ENCODE measurements at regions not wholly inside any gene's neighbourhood (a gene's known extent, or its start where the extent isn't known, plus 50 kb on each side); places are given as distances from the start of the nearest gene placed in this dataset.

DNA sequence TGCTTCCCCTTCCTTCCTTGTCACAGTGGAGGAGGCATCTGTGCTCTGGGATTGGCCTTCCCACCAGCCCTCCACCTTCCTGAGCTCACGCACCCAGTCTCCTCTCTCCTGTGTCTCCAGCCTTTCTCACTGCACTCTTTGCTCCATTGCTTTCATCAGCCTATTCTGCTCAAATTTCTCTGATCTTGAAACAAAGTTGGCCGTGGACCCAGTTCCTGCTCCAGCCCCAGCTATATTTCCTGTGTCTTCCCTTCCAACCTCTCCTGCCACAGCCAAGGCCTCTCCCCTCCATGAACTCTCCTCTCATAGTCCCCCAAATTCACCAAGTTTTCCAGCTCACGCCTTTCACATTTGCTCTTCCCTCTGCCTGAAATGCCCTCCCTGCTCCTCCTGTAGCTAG is 226.6 kb upstream of the AGAP1 start:
- no peak for DNase-seq

DNA sequence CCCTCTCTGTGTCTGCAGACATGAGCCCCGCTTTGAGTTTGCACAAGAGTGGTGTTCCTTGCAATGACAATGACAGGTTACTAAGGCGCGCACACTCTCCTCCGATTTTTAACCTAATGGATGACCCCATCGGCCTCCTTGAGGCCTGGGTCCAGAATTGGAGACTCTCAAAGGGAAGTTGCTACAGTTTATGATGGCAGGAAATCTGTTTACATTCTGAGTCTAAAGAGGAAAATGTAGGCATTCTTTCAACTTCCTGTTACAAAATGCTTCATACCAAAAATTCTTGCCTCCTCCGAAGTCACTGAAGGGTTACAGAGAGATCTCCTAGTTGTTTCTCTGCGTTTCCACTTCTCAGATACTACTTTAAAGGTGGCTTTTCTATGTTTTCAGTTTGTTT is 225.3 kb upstream of the AGAP1 start:
- DNase-seq: no peak

DNA sequence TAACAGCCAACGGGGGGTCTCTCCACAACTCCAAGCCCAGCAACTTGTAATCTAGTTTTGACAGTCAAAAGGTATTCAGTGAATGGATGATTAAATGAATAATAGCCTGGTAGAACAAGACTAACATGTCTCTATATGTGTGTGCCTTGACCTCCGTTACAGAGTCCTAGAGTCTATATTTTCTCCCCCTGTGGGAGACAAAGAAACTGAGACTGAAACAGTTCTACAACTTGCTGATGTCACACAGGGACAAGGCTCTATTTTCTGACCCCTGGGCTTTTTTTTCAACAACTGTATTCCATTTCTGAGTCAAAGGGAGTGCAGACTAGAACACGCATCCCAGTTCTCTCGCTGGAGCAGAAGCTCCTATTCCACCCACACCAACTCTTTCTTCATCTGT is 223.6 kb upstream of the AGAP1 start:
- no peak for DNase-seq

DNA sequence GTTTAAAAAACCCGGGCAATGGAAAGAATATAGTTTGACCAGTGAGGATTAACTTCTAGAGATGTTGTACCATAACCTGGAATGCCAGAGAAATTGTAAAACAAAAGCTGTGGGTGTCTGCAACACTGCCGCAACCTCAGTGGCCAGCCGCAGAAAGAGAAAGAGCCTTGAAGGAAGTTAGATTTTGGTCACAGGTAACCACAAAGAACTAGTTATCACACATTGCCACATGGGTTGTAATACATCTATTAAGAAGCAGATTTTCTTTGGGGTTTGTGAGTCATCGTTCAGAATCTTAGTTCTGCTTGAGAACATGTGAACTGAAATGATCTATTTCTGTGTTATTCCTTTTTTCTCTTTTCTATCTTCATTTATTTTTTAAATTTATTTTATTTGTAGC is 222.9 kb upstream of the AGAP1 start:
- DNase-seq: no peak

DNA sequence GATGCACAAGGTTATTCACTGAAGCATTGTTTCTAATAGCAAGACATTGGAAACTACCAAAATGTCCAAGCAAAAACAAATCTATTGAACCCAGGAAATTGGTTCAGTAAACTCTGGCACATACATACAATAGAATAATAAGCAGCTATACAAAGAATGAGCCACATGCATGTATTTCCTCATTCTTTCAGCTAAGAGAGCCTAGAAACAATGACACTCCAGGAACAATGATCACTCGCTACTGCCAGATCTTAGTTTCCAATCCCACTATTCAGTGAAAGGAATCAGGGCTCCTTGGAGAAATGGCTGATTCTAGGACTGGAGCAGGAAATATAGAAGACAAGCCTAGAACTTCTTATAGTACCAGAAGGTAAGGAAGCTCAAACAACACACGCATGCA is 221.9 kb upstream of the AGAP1 start:
- no peak for DNase-seq

DNA sequence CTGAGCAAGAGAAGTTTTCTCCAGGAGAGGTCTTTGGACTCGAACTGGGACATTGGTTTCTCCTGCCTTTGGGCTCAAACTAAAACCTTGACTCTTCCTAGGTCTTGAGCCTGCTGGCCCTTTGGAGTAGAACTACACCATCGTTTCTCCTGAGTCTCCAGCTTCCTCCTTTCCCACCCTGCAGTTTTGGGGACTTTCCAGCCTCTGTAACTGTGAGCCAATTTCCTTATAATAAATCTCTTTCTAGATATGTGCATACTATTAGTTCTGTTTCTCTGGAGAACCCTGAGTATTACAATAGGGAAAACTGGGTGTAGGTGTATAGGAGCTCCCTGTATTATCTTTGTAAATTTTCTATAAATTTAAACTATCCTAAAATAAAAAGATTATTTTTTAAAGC is 219.8 kb upstream of the AGAP1 start:
- no peak for DNase-seq

DNA sequence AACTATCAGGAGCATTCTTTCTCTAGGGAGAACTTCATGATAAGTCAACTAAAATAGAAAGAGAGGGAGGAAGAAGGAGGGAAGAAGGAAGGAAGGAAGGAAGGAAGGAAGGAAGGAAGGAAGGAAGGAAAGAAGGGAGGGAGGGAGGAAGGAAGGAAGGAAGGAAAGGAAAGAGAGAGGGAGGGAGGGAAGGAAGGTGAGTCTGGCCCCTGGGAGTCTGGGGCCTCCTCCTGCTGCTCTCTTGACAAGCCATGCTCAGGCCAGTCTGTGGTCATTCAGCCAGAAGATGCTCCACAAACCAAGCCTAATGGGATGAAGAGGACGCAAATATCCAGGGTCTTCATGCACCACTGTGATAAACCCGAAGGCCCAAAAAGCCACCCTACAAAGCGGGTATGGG is 216.4 kb upstream of the AGAP1 start:
- no peak for DNase-seq

DNA sequence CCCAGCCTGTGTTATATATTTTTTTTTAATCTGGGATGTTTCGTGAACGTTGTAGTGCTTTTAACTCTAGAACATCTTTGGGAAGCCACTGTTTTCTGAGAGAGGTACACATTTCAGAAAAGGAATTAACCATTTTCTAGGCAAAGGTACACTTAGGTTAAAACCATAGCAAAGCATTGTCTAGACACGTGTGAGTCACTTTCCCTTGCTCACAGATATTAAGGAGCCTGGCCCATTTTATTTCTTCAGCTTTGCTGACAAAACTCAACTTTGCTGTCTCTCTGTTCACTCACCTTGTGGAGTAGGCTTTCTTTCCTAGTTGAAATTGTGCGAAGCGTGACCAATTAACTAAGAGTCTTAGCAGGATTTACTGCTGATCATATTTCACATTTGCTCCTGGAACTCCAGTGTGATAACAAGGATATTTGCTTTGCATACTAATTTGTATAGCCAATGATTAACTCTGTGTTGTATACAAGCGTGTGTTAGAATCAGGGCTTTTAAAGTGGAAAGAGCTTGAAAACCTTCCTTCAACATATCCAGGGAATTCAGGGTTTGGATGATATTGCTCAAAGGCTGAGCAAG is 215.0 kb upstream of the AGAP1 start:
- no peak for DNase-seq

DNA sequence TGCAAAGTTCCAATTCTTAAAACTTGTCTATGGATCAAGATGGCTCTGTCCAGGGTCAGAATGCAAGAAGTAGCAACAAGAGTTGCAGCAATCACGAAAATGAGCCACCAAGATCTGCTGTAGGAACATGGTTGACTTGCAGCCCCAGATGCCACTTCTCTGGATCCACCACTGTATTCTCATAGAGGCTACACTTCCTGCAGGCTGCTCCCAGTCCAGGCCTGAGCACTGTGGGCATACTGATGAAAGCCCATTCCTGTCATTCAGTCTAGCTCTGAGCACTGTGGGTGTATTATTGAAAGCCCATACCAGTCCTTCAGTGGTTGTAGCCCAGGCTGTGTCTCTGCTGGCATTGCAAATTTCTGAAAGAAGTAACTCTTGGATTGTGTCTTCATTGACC is 213.9 kb upstream of the AGAP1 start:
- no peak for DNase-seq

DNA sequence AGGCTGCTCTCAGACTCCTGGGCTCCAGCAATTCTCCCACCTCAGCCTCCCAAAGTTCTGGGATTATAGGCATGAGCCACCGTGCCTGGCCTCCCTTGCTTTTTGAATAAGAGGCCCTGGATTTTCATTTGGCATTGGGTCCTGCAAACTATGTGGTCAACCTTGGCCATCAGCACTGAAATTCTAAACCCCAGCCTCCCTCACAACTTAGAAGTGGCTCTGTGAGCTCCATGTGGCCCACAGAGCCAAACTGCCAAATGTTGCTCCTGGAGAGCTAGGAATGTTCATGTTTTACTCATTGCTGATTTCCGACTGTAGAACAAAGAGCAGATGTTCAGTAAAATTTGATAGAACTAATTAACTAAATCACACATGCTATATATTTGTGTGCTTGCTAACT is 210.6 kb upstream of the AGAP1 start:
- DNase-seq: no peak

DNA sequence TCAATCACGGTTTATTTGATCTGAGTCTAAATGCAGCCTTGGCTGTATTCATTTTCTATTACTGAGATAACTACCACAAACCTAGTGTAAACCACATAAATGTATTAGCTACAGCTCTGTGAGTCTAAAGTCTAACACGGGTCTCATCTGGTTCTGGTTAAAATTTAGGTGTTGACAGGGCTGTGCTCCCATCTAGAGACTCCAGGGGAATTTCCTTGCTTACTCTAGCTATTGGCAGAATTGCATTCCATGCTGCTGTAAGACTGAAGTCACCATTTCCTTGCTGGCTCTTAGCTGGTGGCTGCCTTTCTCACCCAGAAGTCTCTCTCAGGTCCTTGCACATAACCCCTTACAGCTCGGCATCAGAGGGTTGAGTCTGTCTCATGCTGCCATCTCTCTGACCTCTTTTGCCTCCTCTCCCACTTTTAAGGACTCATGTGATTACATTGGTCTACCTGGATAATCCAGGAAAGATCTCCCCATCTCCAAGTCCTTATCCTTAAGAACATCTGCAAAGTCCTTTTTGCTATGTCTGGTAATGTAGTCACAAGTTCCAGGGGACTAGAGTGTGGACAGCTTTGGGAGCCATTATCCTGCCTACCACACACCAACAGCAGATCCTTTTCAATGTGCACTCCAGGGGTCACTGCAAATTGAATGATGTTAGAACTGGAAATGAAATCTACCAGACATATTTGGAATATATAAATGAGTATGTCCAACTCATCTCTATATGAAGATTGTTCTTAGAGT is 207.0 kb upstream of the AGAP1 start:
- DNase-seq: no peak

DNA sequence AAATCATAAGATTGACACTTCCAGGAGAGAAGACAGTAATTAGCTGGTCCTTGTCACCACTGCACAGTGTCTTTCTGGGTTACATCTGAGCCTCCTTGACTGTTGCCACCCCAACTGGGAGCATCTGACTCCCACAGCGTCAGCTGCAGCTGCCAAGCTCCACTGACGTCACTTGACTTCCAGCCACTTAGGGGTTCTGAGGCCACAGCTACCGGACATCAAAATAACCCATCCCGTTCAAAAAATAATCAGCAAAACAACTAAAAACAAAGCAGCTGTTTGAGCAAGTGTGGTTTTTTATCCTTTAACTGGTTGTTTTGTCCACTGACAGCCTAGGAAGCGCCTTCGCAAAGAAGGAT is 206.5 kb upstream of the AGAP1 start:
- DNase-seq: no peak

DNA sequence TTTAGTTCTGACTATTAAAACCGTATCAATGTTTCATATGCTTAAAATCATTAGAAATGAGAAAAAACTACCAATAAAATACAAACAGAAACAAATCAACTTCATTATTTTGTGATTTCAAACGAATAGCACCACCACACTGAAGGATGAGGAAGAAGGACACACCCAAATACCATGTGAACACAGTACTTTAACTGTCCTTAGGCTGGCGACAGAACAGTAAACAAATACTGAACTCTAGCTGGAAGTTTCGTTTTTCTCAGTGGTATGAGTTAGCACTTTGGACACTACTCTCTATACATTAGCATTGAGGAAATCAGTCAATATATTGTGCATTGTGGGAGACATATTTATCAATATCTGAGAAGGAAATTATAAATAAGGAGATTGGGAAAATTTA is 202.4 kb upstream of the AGAP1 start:
- DNase-seq: no peak

DNA sequence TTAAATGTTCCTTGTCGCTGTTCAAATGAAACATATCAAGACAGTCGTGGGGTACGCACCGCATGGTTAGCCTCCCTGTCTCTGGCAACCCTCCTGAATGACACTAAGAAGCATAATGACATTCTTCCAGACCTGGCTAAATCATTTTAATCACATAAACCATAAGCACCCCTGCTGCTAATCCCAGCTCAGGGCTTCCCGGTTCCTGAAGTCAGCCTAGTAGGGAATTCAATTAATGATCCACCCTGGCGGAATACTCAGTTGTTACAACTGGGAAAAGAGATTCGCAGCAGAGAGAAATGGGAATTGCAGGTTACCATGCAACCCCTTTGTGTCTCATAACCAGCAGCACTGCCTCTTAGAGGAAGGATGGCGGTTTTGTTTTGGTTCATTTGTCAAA is 200.8 kb upstream of the AGAP1 start:
- no peak for DNase-seq

DNA sequence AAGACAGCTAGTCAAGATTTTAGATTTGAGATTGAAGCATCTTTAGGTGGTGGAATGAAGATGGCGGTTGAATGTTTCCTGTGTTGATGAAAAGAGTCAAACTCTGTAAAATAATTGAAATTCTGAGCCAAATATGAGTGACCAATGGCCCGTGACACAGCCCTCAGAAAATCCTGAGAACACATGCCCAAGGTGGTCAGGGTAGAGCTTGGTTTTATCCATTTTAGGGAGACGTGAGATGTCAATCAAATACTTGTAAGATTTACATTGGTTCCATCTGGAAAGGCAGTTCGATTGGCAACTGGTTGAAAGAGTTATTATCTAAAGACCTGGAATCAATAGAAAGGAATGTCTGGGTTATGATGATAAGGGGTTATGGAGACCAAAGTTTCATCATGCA is 198.0 kb upstream of the AGAP1 start:
- no peak for DNase-seq

DNA sequence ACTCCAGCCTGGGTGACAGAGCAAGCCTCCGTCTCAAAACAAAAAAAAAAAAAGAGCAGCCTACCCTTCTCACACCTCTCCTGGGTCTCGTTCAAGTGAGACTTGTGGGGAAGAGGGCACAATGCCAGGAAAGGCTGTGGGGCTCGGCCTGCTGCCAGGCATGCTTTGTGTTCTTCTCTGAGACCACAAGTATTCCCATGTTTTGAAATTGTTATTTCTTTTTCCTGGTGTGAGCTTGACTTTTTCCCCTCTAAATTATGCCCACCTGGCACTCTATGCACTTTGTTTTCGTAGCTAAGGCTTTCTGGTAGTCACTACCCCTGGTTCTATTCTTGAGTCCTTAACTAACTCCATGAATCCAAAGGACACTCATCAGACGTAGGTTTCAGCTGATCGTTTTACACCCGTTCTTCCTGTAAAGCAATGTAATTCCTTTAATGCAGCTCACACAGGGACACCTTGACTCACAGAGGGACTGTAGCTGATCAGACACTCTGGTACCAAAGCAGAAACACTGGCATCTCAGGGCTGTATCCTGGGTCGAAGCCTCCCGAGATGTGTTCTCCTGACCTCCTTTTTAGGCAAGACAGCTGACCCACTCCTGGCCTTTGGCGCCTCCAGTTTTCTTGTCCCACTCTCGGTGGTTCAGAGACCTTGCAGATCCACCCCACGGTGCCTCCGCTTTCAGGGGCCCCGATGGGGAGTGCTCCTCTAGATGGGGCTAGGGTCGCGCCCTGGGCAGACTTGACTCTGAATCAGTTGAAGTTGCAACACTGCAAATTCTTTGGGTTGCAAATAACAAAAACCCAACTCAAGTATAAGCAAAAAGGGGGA is 193.3 kb upstream of the AGAP1 start:
- no peak for DNase-seq

DNA sequence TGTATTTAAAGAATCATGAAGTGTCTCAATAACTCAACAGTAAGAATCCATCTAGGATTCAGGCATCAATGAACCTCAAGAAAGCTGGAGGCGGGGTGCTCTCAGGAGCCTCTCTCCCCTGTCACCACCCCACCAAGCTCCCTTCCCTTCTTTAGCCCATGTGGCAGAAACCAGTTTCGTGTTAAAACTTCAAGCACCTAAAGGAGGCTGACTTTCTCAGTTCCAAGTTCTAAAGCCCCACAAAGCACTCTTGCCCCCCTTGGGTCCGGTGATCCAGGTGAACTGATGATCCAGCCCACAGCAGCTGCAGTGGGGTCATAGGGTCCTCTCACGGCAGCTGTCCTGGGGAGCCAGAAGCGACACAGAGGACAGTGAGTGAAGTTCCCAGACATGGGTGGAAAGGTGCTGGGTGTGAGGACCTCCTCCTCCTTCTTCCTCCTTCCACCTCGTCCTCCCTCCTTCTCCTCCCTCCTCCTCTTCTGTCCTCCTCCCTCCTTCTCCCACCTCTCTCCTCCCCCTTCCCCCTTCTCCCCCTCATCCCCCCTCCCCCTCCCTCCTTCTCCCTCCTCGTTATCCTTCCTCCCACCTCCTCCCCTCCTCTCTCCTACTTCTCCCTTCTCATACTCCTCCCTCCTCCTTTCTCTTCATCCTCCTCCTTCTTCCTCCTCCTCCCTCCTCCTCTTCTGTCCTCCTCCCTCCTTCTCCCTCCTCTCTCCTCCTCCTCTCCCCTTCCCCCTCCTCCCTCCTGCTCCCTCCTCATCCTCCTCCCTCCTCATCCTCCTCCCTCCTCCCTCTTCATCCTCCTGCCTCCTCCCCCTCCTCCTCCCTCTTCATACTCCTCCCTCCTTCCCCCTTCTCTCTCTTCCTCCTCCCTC is 192.4 kb upstream of the AGAP1 start:
- DNase-seq: no peak

DNA sequence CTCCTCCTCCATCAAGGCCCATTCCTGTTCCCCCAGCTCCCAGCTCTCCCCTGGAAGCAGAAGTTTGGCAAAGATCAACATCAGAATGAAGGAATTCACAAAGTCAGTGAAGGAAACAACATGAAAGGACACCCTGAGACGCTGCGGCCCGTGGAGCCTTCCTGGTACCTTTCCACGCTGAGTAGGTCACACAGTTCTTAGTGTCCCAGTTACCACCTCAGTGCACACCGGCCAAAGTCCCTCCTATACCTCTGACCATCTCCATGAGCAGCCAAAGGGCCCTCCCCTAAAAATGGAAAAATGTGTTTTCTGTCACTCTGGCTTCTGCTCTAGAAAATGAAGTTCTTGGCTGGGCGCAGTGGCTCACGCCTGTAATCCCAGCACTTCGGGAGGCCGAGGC is 191.6 kb upstream of the AGAP1 start:
- DNase-seq: no peak

DNA sequence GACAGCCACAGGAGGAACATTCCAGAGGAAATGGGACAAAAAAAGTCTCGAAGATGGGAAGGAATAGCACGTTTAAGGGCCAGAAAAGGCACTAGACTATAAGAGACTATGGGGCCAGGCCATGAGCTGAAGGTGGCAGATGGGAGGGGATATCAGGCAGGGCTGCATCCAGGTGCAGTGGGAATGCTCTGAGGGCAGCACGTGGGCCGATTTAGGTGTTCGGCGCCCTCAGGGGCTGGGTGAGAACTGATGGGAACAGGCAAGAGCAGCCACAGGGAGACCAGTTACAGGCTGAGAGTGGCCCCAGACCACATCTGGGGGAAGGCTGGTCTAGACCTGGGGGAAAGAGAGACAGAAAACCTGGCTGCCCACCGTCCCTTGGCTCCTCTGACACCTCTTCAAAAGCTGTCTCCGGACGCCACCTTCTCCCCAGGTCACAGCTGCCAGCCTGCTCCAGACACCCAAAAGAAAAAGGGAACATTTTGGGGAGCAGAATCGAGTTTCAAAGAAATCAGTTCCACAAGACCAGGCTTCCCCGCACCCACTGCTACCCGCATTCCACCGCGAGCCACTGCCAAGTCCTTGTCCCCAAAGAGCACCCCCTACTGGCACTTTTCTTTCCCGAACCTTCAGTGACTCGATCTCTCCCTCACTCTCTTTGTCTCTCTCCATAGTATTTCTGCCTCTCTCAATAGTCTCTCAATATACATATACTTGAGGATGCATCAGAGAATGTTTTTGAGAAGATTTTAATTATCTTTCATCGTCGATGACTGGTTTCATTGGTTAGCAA is 190.1 kb upstream of the AGAP1 start:
- DNase-seq: no peak

DNA sequence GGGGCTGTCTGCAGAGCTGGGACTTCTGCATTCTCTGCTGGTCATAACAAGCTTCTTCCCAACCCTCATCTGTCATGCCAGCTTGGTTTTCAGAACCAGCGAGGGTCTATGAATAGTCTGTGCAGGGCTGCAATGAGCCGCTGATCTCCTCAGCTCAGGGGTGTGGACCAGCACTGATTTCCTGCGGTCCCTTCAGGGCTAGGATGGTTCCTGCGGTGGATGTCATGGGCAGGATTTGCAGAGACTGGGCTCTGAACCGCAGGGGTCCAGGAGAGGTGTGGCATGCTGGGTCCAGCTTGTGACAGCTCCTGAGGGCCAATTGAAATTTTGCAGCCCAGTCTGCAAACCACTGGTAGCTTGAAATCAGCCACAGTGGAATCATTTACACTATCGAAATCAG is 188.2 kb upstream of the AGAP1 start:
- no peak for DNase-seq

DNA sequence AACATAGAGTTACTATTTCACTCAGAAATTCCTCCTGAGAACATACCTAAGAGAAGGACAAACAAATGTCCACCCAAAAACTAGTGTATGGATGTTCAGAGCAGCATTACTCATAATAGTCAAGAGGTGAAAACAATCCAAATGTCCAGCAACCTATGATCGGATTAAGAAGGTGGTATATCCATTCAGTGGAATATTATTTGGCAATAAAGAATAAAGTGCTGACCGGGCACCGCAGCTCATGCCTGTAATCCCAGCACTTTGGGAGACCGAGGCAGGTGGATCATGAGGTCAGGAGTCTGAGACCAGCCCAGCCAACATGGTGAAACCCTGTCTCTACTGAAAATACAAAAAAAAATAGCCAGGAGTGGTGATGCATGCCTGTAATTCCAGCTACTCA is 182.8 kb upstream of the AGAP1 start:
- no peak for DNase-seq

DNA sequence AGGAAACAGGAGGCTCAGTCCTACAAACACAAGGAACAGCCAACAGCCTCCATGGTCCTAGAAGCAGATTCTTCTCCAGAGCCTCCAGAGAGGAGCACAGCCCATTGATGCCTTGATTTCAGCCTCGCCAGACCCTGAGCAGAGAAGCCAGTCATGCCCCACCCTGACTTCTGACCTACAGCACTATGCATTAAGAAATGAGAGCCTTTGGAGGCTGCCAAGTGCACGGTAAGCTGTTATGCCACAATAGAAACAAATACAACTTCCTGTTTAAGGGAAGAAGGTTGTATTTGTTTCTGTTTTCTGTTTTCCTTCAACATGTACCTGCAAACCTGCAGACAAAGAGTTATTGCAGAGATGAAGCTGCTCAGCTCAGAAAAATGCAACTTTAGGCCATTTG is 181.3 kb upstream of the AGAP1 start:
- no peak for DNase-seq
